ENCODE measurements at regions not wholly inside any gene's neighbourhood (a gene's known extent, or its start where the extent isn't known, plus 50 kb on each side); places are given as distances from the start of the nearest gene placed in this dataset.

GRCh38 chr4:42302348-42302747, 94.9 kb upstream of the SHISA3 start:
- TF ChIP-seq POLR2AphosphoS5 (IDR thresholded peaks at IDR 0.05; ENCODE audit: insufficient read depth in 1 of 2, low read depth in 1 of 2) = no peak
- TF ChIP-seq, protein P1, sequence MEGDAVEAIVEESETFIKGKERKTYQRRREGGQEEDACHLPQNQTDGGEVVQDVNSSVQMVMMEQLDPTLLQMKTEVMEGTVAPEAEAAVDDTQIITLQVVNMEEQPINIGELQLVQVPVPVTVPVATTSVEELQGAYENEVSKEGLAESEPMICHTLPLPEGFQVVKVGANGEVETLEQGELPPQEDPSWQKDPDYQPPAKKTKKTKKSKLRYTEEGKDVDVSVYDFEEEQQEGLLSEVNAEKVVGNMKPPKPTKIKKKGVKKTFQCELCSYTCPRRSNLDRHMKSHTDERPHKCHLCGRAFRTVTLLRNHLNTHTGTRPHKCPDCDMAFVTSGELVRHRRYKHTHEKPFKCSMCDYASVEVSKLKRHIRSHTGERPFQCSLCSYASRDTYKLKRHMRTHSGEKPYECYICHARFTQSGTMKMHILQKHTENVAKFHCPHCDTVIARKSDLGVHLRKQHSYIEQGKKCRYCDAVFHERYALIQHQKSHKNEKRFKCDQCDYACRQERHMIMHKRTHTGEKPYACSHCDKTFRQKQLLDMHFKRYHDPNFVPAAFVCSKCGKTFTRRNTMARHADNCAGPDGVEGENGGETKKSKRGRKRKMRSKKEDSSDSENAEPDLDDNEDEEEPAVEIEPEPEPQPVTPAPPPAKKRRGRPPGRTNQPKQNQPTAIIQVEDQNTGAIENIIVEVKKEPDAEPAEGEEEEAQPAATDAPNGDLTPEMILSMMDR (IDR thresholded peaks at IDR 0.05) = no peak

Data from vagina (tissue), 2 donors.